ENCODE measurements at regions not wholly inside any gene's neighbourhood (a gene's known extent, or its start where the extent isn't known, plus 50 kb on each side); places are given as distances from the start of the nearest gene placed in this dataset.

GRCh38 chr13:31675440-31675953 lies 63.8 kb upstream of the RXFP2 start:
- Histone ChIP-seq H3K4me2 (no peak overlapping the region), H3K9me3 (no peaks in the 10 kb centered on the region), H3K4me3 (no peak overlapping the region), H3K4me1 (no peaks in the 10 kb centered on the region), H3K27ac (no peak overlapping the region)
- 2% methylated on average over 5 of the region's 5 CpGs for WGBS (ENCODE audit: missing lambda C conversion rate)
- DNase-seq (ENCODE audit: low read depth in 1 of 2, low spot score in 1 of 2) (no peak), ATAC-seq (no peak), FAIRE-seq (no peak)
- TF ChIP-seq POLR2A (IDR thresholded peaks at IDR 0.05; ENCODE audit: low read length) = no peak
- TF ChIP-seq CHD4 (IDR thresholded peaks at IDR 0.05; ENCODE audit: borderline replicate concordance) = no peak
- TF ChIP-seq KDM1A (IDR thresholded peaks at IDR 0.05; ENCODE audit: low read depth) = no peak
- no peak for TF ChIP-seq RARB (CRISPR knock-in tag; IDR thresholded peaks at IDR 0.05)
- TF ChIP-seq EP300 (IDR thresholded peaks at IDR 0.05) = no peak
- TF ChIP-seq CEBPB (IDR thresholded peaks at IDR 0.05) = no peak
- TF ChIP-seq BCL3 (IDR thresholded peaks at IDR 0.05) = no peak
- TF ChIP-seq CBX8 (IDR thresholded peaks at IDR 0.05) = no peak
- no peak for TF ChIP-seq CHD2 (IDR thresholded peaks at IDR 0.05; ENCODE audit: low read length, partially characterized antibody)
- no peak for TF ChIP-seq JUN (IDR thresholded peaks at IDR 0.05)
- no peak for TF ChIP-seq MAZ (IDR thresholded peaks at IDR 0.05; ENCODE audit: borderline replicate concordance, low read depth, low read length)
- TF ChIP-seq JUNB (IDR thresholded peaks at IDR 0.05) = no peak
- no peak for TF ChIP-seq ZC3H11A (IDR thresholded peaks at IDR 0.05)
- TF ChIP-seq TFCP2L1 (CRISPR knock-in tag; IDR thresholded peaks at IDR 0.05) = no peak
- CTCF ChIA-PET = no interaction called here
- POLR2A ChIA-PET = no interaction called here

GRCh38 chr13:31681133-31681532 lies 58.2 kb upstream of the RXFP2 start:
- ChIA-PET CTCF (interaction anchor here (1.1 kb wide), 1 partner anchor 10 kb away, joined by 3 read pairs; no protein-coding TSS in a partner anchor), POLR2A (no interaction called here)
- no peaks in the 10 kb centered on the region for H3K9me3 ChIP-seq
- ATAC-seq (no peak), FAIRE-seq (no peak), DNase-seq (ENCODE audit: low read depth in 1 of 2, low spot score in 1 of 2) (no peak)
- H3K4me1 ChIP-seq = no peaks in the 10 kb centered on the region
- H3K4me2 ChIP-seq = no peak overlapping the region
- TF ChIP-seq MAX (IDR thresholded peaks at IDR 0.05) (no peak), HMGXB4 (CRISPR knock-in tag; IDR thresholded peaks at IDR 0.05; ENCODE audit: borderline replicate concordance) (no peak), CHD4 (IDR thresholded peaks at IDR 0.05; ENCODE audit: borderline replicate concordance) (no peak), PHF8 (IDR thresholded peaks at IDR 0.05; ENCODE audit: borderline replicate concordance, low read depth) (no peak), TP53 (CRISPR knock-in tag; IDR thresholded peaks at IDR 0.05) (no peak), RCOR1 (IDR thresholded peaks at IDR 0.05; ENCODE audit: low read depth, low read length) (no peak), HDAC2 (IDR thresholded peaks at IDR 0.05) (no peak), FOSL2 (IDR thresholded peaks at IDR 0.05) (no peak), FOSL2 (CRISPR knock-in tag; IDR thresholded peaks at IDR 0.05) (no peak), EHMT2 (IDR thresholded peaks at IDR 0.05; ENCODE audit: low read depth) (no peak), REST (IDR thresholded peaks at IDR 0.05) (no peak), POLR2A (IDR thresholded peaks at IDR 0.05; ENCODE audit: low read length) (no peak), SREBF2 (IDR thresholded peaks at IDR 0.05) (no peak), HOXA7 (CRISPR knock-in tag; IDR thresholded peaks at IDR 0.05) (no peak), JUN (IDR thresholded peaks at IDR 0.05) (no peak)
- H3K4me3 ChIP-seq = no peak overlapping the region
- no peak overlapping the region for H3K27ac ChIP-seq
- WGBS (ENCODE audit: missing lambda C conversion rate) = 80% methylated on average over 2 of the region's 2 CpGs

Measured in A549 (cell line).